D341Med (cell line): ENCODE measurements at regions not wholly inside any gene's neighbourhood (a gene's known extent, or its start where the extent isn't known, plus 50 kb on each side); places are given as distances from the start of the nearest gene placed in this dataset.
"Not testable (repeated sequence)": the region's sequence is repeated elsewhere in the genome, so short reads cannot be mapped to it uniquely, and the experiment has no call there.

Source experiments
- DNase-seq: peaks from one replicate; pipeline ENCODE4 v3.0.0; 2012; ENCODE audit warnings: low spot score

DNA sequence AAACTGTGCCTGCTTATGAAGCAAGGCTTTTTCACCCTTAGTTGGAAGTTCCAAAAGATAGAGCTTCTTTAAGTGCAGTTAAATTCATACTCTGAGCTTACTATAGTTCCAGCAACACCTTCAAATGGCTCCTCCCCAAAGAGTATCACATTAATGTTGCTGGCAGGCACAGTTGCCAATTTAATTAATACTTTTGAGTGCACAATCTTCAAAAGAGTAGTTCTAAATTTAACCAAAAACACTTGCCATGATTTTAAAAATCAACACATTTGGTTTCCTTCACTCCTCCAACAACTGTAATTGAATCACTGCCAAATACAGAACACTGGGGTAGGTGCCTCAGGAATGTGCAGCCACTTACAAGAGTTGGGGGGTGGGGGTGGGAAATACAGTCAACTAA, 150.6 kb upstream of the UBE2E3 start:
- DNase-seq: no peak

DNA sequence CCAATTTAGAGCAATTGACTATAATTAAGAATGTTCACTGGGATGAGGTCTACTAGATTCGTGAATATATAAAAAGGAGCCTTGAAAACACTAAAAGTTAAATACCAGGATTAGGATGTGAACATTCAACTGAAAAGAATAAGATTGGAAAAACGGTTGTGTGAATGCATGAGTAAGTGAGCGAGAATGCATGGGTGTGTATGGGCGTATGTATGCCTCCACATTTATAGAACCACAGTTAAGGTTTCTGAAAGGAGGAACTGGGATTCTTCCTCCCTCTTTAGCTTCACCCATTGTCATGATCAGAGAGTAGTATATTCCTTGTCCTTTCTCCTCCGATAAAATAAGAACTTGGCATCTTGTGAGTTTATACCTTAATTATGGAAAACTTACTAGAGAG, 151.1 kb upstream of the UBE2E3 start:
- no peak for DNase-seq

DNA sequence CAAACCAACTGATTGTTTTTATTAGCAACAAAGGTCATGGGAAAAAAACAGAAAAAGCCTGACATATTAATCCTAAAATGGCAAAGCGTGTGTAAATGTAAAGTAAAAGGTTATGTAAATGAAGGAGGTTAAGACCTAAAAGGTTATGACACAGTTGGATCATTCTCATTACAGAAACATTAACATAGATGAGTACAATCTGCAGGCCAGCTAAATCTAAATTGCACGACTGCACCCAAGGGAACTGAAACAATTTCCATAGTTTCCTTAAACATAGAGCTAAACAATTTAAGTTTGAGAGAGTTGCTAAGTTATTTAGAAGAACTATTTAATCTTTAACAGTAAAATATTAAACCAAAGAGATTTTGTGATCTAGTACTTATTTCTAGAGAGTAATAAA, 151.6 kb upstream of the UBE2E3 start:
- no peak for DNase-seq

DNA sequence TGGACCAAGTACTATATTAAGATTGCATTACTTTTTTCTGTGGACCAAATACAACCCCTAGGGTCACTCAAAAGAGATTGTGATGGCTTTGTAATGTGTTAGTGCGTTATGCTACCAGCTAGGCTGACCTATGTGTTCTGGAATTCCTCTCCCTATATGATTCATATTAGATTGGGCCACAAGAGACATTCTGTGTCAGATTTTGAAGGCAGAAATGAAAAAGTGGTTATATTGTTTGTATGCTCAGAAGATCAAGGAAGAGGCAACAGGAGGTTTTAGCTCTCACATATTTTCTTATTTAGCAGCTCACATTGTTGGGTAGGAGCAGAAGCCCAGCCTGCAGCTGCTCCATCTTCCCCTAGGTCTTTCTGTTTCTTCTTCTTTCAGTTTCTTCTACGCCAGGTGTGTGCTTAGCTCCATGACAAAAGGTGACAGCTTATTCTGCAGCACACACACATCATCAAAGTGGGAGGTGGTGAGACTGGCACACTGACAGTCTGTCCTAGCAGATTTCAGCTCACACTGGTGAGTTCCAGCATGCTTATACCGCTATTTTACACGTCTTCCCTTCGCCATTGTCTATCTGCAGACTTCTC, 156.8 kb upstream of the UBE2E3 start:
- no peak for DNase-seq

DNA sequence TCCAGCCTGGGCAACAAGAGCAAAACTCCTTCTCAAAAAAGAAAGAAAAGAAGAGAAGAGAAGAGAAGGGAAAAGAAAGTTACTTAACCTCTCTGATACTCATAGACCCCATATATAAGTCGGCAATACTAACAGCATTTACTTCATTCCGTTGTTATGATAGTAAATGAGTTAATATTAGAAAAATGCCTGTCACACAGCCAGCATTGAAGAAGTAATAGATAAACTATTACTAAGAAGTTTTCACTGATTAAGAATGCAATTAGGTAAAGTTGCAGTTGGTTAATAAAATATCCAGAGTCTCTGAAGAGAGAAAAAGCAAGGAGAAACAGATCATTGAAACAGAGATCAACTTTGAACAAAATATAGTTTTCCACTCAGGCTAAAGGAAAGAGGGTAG, 161.3 kb upstream of the UBE2E3 start:
- DNase-seq: no peak

DNA sequence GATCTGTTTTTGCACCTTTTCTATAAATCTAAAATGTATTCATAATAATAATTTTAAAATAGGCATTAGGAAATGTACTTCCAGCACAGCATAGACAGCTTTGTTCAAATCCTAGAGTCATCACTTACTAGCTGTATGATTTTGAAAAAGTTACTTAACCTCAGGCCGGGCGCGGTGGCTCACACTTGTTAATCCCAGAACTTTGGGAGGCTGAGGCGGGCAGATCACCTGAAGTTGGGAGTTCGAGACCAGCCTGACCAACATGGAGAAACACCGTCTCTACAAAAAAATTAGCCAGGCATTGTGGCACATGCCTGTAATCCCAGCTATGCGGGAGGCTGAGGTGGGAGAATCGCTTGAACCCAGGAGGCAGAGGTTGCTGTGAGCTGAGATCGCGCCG, 161.7 kb upstream of the UBE2E3 start:
- DNase-seq: not testable (repeated sequence)

DNA sequence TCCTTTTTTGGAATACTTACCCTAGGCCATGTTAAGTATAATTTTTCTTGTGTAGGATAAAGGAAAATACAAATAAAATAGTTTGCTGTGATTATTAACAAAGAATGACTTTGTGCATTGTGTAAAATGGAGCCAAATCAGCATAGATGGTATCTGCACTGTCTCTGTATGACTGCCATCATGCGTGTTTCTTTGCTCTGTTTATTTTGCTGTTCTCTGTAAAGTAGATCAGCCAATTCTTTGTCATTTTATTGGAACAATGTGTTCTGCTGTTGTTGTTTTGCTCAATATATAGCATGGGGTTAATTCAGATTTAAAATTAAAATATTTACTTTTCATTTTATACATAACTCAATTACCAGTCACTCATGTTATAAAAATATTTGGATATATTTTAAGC, 181.3 kb upstream of the UBE2E3 start:
- no peak for DNase-seq

DNA sequence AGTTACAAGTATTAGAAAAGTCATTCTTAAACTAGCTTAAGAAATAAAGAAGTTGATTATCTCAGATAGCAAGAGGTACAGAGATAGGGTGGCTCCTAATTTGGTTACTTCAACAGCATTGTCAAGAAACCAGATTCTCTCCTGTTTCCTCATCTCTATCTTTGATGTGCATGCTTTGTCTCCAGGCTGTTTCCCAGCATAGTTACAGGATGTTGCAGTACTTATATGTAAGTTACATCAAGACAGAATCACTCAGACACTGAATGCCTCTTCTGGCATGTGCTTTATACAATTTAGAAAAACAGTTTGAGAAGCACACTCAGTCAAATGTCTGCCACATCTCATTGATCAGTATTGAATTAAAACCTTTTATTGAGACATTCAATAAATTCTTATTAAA, 189.5 kb upstream of the UBE2E3 start:
- DNase-seq: no peak

DNA sequence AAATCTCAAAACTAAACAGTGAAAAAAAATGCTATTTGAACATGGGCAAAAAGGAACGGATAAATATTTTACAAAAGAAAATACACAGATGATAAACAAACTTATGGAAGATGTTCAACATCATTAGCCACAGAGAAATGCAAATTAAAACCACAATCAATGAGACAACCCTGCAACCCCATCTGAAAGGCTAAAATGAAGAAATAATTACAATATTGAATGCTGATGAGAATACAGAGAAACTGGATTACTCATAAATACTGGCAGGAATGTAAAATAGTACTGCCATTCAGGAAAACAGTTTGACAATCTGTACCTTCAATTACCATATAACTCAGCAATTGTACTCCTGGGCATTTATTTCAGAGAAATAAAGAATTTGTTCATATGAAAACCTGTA, 193.1 kb upstream of the UBE2E3 start:
- no peak for DNase-seq

DNA sequence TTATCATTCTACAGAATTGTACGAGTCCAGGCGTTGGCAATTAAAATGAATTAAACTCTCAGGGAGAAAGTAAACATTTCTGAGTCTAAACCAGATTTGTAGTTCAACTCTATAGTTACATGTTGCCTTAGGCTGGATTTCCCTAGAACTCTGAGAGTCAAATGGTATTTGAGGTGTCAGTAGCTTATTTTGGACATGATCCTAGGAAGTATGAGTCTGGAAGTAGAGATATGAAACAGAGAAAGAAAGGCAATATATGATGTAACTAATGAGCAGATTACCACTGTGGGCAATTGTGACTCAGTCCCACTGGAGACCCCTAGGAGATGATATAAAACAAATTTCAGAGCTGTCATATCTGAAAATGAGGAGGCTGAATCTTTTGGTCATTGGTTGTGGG, 199.1 kb upstream of the UBE2E3 start:
- DNase-seq: no peak

DNA sequence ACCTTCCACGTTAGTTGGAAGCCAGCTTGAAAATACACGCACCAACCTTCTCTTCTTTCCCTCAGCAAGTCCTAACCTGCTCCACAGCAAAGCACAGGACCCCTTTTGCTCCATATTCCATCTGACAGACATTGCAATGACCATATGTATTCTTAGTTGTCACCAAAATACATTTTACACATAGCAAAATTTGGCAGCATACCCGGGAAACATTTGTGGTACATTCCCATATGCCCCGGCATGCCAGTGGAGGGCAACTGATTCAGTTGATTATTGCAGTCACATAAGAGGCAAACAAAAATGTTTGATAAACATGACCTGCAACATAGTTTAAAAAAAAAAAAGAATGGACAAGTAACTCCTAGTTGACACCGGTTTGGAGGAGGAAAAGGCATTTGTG, 202.1 kb upstream of the UBE2E3 start:
- no peak for DNase-seq

DNA sequence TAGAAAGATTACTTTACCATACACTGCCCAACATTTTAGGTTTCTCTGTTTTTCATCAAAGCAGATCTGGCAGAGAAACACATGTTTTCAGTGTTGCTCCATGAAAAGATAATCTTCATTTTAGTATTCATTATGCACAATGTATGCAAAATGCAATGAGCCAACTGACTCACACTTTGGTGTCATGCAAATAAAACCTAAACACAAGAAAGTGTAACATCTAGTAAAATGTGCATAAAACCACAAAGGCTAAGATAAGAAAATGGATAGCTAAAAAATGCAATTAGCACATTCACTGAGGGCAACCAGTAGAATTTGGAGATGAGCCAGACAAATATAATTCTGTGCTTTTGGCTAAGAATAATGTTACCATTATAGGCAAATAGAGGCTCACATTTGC, 203.5 kb upstream of the UBE2E3 start:
- no peak for DNase-seq

DNA sequence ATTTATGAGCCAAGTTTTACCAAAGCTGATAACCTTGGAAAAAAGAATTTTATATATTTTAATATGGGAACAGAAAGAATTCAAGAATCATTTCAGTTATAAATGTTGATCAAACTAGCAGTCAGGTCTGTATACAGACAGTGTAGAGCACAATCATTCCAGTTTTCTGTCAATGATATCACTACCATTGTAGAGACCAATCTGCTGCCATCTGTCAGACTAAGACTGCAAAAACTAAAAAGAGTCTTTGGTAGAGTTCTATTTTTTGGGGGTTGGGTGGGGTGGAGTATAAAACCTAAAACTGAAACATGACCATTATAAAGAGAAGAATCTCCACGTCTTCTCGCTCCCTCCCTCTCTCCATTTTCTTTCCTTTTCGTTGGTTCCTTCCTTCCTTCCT, 204.7 kb upstream of the UBE2E3 start:
- no peak for DNase-seq

DNA sequence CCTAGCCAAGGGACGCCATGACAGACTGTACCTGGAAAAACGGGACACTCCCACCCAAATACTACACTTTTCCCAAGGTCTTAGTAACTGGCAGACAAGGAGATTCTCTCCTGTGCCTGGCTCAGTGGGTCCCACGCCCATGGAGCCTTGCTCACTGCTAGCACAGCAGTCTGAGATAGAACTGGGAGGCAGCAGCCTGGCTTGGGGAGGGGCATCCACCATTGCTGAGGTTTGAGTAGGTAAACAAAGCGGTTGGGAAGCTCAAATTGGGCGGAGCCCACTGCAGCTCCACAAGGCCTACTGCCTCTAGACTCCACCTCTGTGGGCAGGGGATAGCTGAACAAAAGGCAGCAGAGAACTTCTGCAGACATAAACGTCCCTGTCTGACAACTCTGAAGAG, 215.1 kb upstream of the UBE2E3 start:
- DNase-seq: not testable (repeated sequence)

DNA sequence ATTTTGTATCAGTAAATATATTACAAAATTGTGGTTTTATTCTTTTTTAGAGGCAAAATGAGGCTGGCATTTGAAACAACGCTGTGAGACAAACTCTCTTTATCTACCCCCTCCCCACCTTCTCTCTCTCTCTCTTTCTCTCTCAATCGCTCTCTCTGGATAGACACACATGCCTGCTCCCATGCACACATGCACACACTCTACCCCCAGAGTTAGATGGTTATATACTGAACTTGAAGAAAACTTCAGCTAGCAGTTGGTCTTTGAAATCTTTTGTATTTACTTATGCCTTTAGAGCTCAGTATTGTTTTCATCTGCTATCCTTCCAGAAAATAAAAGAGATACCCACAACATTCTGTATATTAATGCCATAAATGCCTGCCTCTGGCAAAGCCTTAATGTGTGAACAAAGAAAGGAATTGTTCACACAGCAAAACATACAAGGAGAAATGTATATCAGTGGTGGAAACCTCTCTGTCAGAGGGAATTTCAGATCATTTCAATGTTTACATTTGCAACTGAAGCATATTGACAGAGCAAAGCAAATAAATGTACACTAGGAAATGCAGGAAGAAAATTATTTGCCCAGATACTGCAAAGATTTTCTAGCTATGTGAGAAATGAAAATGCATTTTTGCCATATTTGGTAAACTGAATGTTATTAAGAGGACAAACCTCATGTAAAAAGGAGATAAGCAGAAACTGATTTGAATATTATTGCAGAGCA, 217.0 kb upstream of the UBE2E3 start:
- DNase-seq: no peak

DNA sequence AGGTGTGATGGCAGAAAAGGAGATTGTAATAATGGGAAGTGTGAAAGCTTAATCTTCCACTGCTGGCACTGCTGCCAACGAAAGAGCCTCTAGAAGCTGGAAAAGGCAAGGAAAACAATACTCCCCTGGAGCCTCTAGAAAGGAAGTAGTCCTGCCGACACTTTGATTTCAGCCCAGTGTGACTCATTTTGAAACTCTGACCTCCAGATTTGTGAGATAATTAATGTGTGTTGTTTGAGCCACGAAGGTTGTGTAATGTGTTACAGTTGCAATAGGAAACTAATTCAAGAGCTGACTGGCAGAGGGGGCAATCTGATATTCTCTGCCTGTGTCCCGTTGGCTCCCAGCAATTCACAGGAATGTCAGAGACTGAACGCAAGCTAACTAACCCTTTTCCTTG, 219.2 kb upstream of the UBE2E3 start:
- no peak for DNase-seq

DNA sequence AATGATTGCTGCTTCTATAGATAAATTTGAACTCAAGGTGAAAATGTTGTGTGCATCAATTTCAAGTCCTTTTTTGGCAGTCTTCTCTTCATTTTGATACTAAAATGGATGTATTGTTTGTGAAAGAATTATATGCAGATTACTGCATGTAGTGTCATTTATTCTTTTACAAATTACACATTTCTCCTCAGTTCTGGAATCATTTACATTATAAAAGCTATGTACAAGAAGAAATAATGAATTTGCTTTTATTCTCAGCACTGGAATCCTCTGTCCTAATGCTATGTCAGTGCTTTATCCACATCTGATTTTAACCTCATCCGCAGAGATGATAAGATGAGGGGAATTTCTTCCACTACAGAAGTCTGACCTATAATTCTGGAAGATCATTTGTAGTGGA, 220.8 kb upstream of the UBE2E3 start:
- DNase-seq: no peak

DNA sequence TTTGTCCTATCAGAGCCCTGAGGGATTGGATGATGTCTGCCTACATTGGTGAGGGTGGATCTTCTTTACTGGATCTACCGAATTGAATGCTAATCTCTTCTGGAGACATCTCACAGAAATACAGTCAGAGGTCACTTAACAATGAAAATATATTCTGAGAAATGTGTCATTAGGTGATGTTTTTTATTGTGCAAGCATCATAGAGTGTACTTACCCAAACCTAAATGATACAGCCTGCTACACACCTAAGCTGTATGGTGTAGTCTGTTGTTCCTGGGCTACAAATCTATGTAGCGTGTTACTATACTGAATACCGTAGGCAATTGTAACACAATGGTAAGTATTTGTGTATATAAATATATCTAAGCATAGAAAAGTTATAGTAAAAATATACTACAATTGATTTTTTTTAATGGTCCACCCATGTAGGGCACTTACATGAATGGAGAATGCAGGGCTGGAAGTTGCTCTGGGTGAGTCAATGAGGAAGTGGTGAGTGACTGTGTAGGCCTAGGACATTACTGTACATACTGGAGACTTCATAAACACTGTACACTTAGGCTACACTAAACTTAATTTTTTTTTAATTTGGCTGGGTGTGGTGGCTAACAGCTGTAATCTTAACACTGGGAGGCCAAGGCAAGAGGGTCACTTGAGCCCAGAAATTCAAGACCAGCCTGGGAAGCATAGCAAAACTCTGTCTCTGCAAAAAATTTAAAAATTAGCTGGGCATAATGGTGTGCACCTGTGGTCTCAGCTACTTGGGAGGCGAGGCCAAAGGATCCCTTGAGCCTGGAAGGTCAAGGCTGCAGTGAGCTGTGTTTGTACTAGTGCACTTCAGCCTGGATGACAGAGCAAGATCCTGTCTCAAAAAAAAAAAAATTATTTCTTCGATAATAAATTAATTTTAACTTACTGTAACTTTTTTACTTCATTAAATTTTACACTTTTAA, 226.3 kb upstream of the UBE2E3 start:
- DNase-seq: no peak

DNA sequence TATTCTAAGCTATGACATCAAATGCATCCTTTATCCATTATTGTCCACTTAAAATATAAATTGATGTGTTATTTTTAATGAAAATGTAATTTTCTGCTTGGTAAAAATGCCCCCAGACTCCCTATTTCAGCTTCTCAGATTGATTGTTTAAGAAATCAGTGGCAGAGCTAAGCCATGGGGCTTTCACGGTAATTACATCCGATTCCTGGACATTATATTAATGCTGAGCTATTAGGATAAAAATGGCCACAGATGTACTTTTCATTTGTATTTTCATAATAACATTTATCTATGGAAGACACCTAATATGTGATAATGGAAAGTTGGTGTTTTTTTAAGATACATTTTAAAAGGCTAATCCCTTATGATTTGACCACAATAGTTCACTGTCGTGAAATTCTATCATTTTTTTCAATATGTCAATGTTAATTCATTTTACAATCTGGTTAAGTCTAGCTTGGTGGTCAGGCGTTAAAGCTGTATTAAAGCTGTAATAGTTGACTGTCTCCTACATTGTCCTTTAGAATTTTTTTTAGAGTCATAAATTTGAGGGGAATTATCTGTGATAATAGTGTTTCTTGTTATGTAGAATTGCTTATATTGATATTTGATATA, 229.0 kb upstream of the UBE2E3 start:
- DNase-seq: no peak

DNA sequence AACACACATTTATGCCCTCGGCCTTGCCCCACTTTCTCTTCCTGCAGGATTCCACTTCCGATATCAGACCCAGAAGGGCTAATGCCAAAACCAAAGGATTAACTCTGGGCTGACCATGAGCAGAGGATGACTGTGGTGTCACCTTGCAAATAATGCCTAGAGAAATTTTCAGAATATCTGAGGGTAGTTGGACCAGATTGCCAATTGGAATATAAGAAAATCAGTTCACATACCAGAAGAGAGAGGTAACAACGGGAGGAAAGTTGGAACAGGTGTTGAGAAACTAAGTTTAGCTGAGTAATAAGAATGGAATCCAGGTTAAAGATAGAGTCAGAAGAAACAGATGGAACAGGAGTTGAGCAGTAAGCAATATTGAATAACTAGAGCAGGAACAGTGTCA, 232.7 kb upstream of the UBE2E3 start:
- no peak for DNase-seq

DNA sequence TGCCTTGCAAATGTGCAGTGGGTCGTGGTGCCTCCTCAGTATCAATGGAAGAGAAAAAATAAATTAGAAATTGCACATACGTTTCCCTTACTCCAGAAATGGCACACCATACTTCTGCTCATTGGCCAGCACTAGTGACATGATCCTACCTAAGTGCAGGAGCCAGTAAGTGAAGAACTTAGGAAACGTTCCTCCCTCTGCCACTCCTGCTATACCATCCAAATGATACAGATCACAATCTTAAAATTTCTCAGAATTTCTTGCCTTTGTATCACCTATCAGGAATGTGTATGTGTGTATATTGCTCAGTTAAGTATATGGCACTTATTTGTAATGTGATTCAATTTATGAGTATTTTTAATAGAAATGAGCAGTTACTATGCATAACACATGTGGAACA, 237.0 kb upstream of the UBE2E3 start:
- DNase-seq: no peak

DNA sequence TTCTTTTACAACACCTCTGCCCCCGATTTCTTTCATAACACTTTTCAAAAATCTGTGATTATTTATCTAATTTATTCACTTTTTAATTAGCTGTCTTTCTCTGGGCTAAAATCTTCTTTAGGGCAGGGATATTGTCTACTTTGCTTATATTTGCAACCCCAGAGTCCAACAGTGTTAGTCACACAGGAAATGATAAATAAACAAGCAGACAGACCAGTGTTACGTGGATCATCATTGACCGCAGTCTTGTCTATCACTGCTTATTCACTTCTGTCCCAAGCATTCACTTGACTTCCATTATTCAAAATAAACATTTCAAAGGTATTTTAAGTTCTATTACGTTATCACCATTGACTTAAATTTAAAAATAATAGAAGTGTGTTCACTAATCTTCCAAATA, 237.6 kb upstream of the UBE2E3 start:
- no peak for DNase-seq

DNA sequence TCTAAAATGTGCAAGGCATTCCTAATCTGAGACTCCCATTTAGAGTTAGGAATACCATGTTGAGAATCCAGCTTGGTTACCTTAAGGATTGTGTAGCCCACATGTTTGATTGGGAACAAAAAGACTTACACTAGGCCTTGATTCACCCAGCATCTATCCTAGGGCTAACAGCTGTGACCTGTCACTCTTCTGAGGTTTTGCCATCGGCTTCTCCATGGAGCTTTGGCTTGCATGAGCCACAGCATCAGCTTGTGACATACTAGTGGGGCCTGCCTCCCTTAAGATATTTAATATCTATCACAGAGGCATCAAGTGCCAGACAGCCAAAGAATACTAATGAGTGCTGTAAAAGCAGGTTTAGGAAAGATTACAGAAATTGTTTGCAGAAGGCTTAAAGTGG, 241.3 kb upstream of the UBE2E3 start:
- no peak for DNase-seq
